PC-3 (cell line): ENCODE measurements at regions not wholly inside any gene's neighbourhood (a gene's known extent, or its start where the extent isn't known, plus 50 kb on each side); places are given as distances from the start of the nearest gene placed in this dataset.
A peak's percentile ranks its signal among the peaks of the same experiment; 100 is the strongest.

ENCODE experiments used
- ATAC-seq: fragments of 200-7000 bp; cut with Tn5 transposase; 2 replicates; pipeline ENCODE4 v1.9.1; 2020; ENCODE audit warnings: mild to moderate bottlenecking, moderate library complexity
- BruUV-seq: library from RNA; stranded (reverse); fragments of 400-500 nt; replicated peaks from 2 replicates; lab custom pipeline; 2021; lab: Mats Ljungman, UMichigan
- CTCF ChIA-PET: fragments of 300-600 bp; sonication (Branson Sonifier 250); formaldehyde crosslinking; loops from one replicate; lab custom pipeline; 2022; ENCODE audit warnings: antibody characterized with exemption; lab: Charles Lee
- POLR2A ChIA-PET: fragments of 300-600 bp; sonication (Branson Sonifier 250); formaldehyde crosslinking; loops from one replicate; lab custom pipeline; 2022; ENCODE audit warnings: antibody characterized with exemption; ENCODE audit not compliant: unreplicated experiment; lab: Charles Lee
- DNase-seq: peaks from one replicate; pipeline ENCODE4 v3.0.0-alpha.2; 2015
- H2AFZ ChIP-seq: fragments of 300-600 bp; sonication (generic); 2 replicates; pipeline ENCODE4 v1.6.0; 2016; ENCODE audit warnings: antibody characterized with exemption, low read length
- H3F3A ChIP-seq: fragments of 300-600 bp; sonication (generic); one replicate; pipeline ENCODE4 v1.6.0; 2017; ENCODE audit warnings: antibody characterized with exemption, low read length, control low read depth, mild to moderate bottlenecking; ENCODE audit not compliant: unreplicated experiment
- H3K27ac ChIP-seq: fragments of 300-600 bp; sonication (generic); 2 replicates; pipeline ENCODE4 v1.5.1; 2016; ENCODE audit warnings: mild to moderate bottlenecking, low read length
- H3K27me3 ChIP-seq: fragments of 300-600 bp; sonication (generic); 2 replicates; pipeline ENCODE4 v1.6.1; 2016; ENCODE audit warnings: low read length, mixed read lengths
- H3K36me3 ChIP-seq: fragments of 300-600 bp; sonication (generic); 2 replicates; pipeline ENCODE4 v1.6.1; 2016; ENCODE audit warnings: low read depth, mixed run types, low read length, mixed read lengths
- H3K4me1 ChIP-seq: fragments of 300-600 bp; sonication (generic); 2 replicates; pipeline ENCODE4 v1.5.1; 2016; ENCODE audit warnings: low read length; ENCODE audit not compliant: insufficient read depth
- H3K4me2 ChIP-seq: fragments of 300-600 bp; sonication (generic); 2 replicates; pipeline ENCODE4 v1.6.0; 2016; ENCODE audit warnings: low read length
- H3K4me3 ChIP-seq: fragments of 300-600 bp; sonication (generic); 2 replicates; pipeline ENCODE4 v1.5.1; 2016; ENCODE audit warnings: mild to moderate bottlenecking, low read length, mixed read lengths
- H3K79me2 ChIP-seq: fragments of 300-600 bp; sonication (generic); 2 replicates; pipeline ENCODE4 v1.6.1; 2017; ENCODE audit warnings: low read length, mixed read lengths
- H3K9ac ChIP-seq: fragments of 300-600 bp; sonication (generic); 2 replicates; pipeline ENCODE4 v1.6.0; 2016; ENCODE audit warnings: mild to moderate bottlenecking, low read length
- H3K9me2 ChIP-seq: fragments of 300-600 bp; sonication (generic); replicated peaks from 2 replicates; pipeline ENCODE4 v1.6.1; 2016; ENCODE audit warnings: mixed run types, low read length, mixed read lengths
- H3K9me3 ChIP-seq: fragments of 300-600 bp; sonication (generic); 2 replicates; pipeline ENCODE4 v1.6.1; 2016; ENCODE audit warnings: low read length, mixed read lengths
- H4K20me1 ChIP-seq: fragments of 300-600 bp; sonication (generic); 2 replicates; pipeline ENCODE4 v1.6.1; 2016; ENCODE audit warnings: low read length, mixed read lengths
- EZH2 ChIP-seq: fragments of 300-600 bp; sonication (generic); IDR thresholded peaks from one replicate; pipeline ENCODE4 v1.6.1; 2017; ENCODE audit warnings: antibody characterized with exemption, mild to moderate bottlenecking, low read length; ENCODE audit not compliant: unreplicated experiment
- EZH2phosphoT487 ChIP-seq: fragments of 300-600 bp; sonication (generic); IDR thresholded peaks from 2 replicates; pipeline ENCODE4 v1.6.1; 2018; ENCODE audit warnings: mild to moderate bottlenecking, antibody characterized with exemption, low read length, borderline replicate concordance
- intact Hi-C: fragments of 100-400 bp; cut with micrococcal nuclease; formaldehyde crosslinking; loops from 2 replicates; pipeline ENCODE4 v1.9.0; 2023
- TF ChIP-seq, protein P1 (sequence below): fragments of 300-600 bp; sonication (generic); conservative IDR thresholded peaks from 2 replicates; pipeline ENCODE4 v1.5.1; 2017; ENCODE audit warnings: antibody characterized with exemption, low read depth, mild to moderate bottlenecking, low read length

DNA sequence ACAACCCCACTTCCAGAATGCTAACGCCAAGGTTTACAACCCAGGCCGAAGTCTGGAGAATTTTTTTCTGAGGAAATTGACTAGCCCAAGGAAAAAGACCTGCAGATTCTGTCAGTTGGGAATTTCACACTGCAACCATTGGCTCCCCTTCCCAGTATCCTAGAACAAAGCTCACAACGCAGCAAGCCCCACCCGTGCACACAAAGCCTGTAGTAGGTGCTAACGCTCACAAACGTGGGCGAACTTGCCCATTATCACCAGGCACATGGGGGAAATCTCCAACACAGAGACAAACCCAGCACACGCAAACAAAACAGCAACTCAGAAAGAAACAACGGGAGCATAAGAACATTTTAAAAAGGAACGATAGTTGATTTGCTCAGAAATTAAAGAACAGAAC lies 265.1 kb downstream of the EIPR1 start:
- POLR2A ChIA-PET, result no interaction called here
- Histone ChIP-seq H3K4me2 (no peak overlapping the region), H2AFZ (no peak overlapping the region)

DNA sequence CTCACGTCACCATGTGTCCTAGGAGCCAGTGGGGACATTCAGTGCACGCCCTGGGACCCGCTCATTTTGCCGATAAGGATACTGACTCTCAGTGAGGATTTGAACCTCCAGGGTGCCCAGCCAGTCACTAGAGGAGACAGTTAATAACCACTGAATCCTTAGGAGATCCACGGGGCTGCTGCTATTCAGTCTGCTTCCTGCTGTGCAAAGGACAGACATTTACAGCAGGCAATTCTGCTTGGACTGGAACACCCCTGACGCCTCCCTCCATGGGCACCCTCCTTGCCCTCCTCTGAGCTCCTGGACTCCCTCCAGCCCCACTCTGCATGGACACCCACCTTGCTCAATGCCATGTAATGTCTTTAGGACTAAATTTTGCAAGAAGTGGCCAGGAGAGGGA lies 265.5 kb downstream of the EIPR1 start:
- H3K9me3 ChIP-seq, result no peaks in the 10 kb centered on the region
- TF ChIP-seq EZH2 (no peak), EZH2phosphoT487 (no peak)
- TF ChIP-seq, protein P1, sequence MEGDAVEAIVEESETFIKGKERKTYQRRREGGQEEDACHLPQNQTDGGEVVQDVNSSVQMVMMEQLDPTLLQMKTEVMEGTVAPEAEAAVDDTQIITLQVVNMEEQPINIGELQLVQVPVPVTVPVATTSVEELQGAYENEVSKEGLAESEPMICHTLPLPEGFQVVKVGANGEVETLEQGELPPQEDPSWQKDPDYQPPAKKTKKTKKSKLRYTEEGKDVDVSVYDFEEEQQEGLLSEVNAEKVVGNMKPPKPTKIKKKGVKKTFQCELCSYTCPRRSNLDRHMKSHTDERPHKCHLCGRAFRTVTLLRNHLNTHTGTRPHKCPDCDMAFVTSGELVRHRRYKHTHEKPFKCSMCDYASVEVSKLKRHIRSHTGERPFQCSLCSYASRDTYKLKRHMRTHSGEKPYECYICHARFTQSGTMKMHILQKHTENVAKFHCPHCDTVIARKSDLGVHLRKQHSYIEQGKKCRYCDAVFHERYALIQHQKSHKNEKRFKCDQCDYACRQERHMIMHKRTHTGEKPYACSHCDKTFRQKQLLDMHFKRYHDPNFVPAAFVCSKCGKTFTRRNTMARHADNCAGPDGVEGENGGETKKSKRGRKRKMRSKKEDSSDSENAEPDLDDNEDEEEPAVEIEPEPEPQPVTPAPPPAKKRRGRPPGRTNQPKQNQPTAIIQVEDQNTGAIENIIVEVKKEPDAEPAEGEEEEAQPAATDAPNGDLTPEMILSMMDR, result no peak
- H3K9me2 ChIP-seq, result no peaks in the 10 kb centered on the region
- H3K4me2 ChIP-seq, result no peak overlapping the region
- no peaks in the 10 kb centered on the region for H3K36me3 ChIP-seq
- H3K79me2 ChIP-seq, result no peaks in the 10 kb centered on the region
- intact Hi-C loops, result no loop called here
- H3K9ac ChIP-seq, result no peak overlapping the region
- ChIA-PET CTCF (no interaction called here), POLR2A (no interaction called here)
- ATAC-seq (no peak), DNase-seq (no peak)
- no peaks in the 10 kb centered on the region for H4K20me1 ChIP-seq
- no TSS peak for BruUV-seq
- H3K4me1 ChIP-seq, result no peaks in the 10 kb centered on the region
- no peaks in the 10 kb centered on the region for H3F3A ChIP-seq
- peaks cover 31% of the 10 kb centered on the region for H3K27me3 ChIP-seq
- no peak overlapping the region for H3K4me3 ChIP-seq
- no peak overlapping the region for H2AFZ ChIP-seq
- H3K27ac ChIP-seq, result no peak overlapping the region

More for the DNA sequence above, 265.1 kb downstream of the EIPR1 start:
- no peaks in the 10 kb centered on the region for H3K9me3 ChIP-seq
- intact Hi-C loops, result no loop called here
- no peak overlapping the region for H3K4me3 ChIP-seq
- no peaks in the 10 kb centered on the region for H4K20me1 ChIP-seq
- no peaks in the 10 kb centered on the region for H3K36me3 ChIP-seq
- no peak overlapping the region for H3K27ac ChIP-seq
- no peaks in the 10 kb centered on the region for H3K79me2 ChIP-seq
- H3K4me1 ChIP-seq, result no peaks in the 10 kb centered on the region
- H3K9me2 ChIP-seq, result no peaks in the 10 kb centered on the region
- CTCF ChIA-PET, result no interaction called here
- DNase-seq (no peak), ATAC-seq (no peak)
- no TSS peak for BruUV-seq
- H3F3A ChIP-seq, result no peaks in the 10 kb centered on the region
- H3K27me3 ChIP-seq, result peaks cover 28% of the 10 kb centered on the region
- TF ChIP-seq EZH2phosphoT487 (no peak), EZH2 (no peak)
- TF ChIP-seq, protein P1, result no peak
- no peak overlapping the region for H3K9ac ChIP-seq

DNA sequence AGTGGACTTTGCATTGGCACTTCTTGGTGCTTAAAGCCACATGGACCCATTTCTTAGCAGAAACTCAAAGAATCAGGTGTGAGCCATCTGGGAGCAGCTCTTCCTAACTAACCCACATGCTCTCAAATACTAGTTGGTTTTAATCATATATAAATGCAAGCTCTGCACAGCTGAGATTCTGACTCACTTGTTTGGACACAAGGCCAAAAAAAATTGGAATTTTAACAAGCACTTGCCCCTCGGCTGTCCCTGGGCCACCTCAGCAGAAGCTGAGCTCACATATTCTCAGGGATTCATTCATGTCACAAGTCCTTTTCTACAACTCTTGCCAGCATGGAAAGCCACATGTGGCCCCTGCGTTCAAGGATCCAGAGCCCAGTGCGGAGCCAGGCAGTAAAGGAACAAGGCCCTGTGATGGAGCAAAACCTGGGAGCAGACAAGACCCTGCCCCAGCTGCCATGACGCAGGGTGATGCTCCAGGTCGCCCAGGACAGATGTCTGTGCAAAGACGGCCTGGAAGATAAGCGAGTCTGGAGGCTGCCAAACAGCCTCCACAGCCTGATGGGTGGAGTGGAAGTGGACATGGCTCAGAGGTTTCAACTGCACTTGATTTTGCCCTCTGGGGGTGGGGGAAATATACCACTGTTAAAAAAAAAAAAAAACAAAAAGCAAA lies 266.5 kb downstream of the EIPR1 start:
- no peaks in the 10 kb centered on the region for H3K9me3 ChIP-seq
- H3K4me2 ChIP-seq, result no peak overlapping the region
- DNase-seq, result peak; percentile 26
- H3K9me2 ChIP-seq, result no peaks in the 10 kb centered on the region
- no TSS peak for BruUV-seq
- ChIA-PET POLR2A (no interaction called here), CTCF (no interaction called here)
- no peak overlapping the region for H3K27ac ChIP-seq
- H3K4me3 ChIP-seq, result no peak overlapping the region
- H3K79me2 ChIP-seq, result no peaks in the 10 kb centered on the region
- H2AFZ ChIP-seq, result no peak overlapping the region
- H4K20me1 ChIP-seq, result no peaks in the 10 kb centered on the region
- peaks cover 34% of the 10 kb centered on the region for H3K27me3 ChIP-seq
- H3F3A ChIP-seq, result no peaks in the 10 kb centered on the region
- TF ChIP-seq EZH2phosphoT487 (no peak), EZH2 (no peak)
- TF ChIP-seq, protein P1, result no peak
- peak; percentile 73 for ATAC-seq
- H3K4me1 ChIP-seq, result no peaks in the 10 kb centered on the region
- H3K9ac ChIP-seq, result no peak overlapping the region
- H3K36me3 ChIP-seq, result no peaks in the 10 kb centered on the region
- intact Hi-C loops, result no loop called here
